ENCODE measurements at regions not wholly inside any gene's neighbourhood (a gene's known extent, or its start where the extent isn't known, plus 50 kb on each side); places are given as distances from the start of the nearest gene placed in this dataset.

DNA sequence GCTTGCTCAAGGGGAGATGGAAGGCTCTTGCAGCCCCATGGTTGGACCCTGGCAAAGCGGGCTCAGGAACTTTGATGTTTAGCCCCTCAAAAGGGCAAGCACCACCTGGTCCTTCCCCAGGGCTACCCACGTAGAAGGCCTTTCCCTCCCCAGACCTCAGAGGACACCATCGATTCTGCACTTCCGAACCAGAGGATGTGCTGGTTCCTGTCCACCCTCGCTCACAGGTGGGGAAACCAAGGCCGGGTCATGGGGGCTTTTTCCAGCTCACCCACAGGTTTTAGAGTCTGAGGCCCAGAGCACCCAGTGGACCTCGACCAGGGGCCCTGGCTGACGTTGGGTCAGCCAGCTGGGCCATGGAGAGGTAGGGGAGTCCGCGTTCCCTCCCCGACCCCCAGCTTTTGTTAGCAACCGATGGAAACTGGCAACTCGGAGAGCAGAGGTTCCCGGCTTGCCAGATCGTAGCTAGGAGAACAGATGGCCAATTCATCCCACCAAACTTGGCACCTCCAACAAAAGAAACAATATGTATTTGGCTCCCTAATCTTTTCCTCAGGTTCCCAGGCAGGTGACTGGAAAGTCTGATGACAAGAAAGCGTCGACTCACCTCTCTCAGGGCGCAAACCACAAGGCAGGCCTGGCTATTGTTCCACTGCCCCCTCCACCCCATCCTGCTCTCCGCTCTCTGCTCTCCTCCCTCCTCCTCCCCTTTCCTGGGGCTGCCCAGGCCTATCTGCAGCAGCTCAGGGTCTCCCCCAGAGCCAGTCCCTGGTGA lies 167.6 kb upstream of the SMIM23 start:
- H3K27ac ChIP-seq (ENCODE audit: low read length): no peak overlapping the region
- H3K27me3 ChIP-seq (ENCODE audit: low read depth, low read length): no peaks in the 10 kb centered on the region
- no peak overlapping the region for H3K9ac ChIP-seq (ENCODE audit: low read length)
- TF ChIP-seq CTCF (IDR thresholded peaks at IDR 0.05; ENCODE audit: low read depth, low read length) (no peak), EZH2phosphoT487 (IDR thresholded peaks at IDR 0.05; ENCODE audit: low read depth) (no peak)
- no peaks in the 10 kb centered on the region for H3K79me2 ChIP-seq (ENCODE audit: low read length)
- H3K4me1 ChIP-seq (ENCODE audit: low read length): no peaks in the 10 kb centered on the region
- H3K4me3 ChIP-seq (ENCODE audit: low read length): no peak overlapping the region
- no peak overlapping the region for H3K4me2 ChIP-seq (ENCODE audit: low read length)
- H3K9me3 ChIP-seq (ENCODE audit: insufficient read depth, low read length): no peaks in the 10 kb centered on the region
- no peaks in the 10 kb centered on the region for H3K36me3 ChIP-seq (replicated peaks; ENCODE audit: low read depth, low read length)
- no peak overlapping the region for H2AFZ ChIP-seq (ENCODE audit: low read depth, low read length)
- no peaks in the 10 kb centered on the region for H4K20me1 ChIP-seq (ENCODE audit: insufficient read depth, low read length)

- no peaks in the 10 kb centered on the region for H3K27me3 ChIP-seq (ENCODE audit: low read depth, low read length)
- H3K4me1 ChIP-seq (ENCODE audit: low read length): no peaks in the 10 kb centered on the region; the same call in 1 of the 2 replicates
- no peak overlapping the region for H2AFZ ChIP-seq (ENCODE audit: low read depth, low read length)
- TF ChIP-seq EZH2phosphoT487 (IDR thresholded peaks at IDR 0.05; ENCODE audit: low read depth): no peak
- no peak for TF ChIP-seq CTCF (IDR thresholded peaks at IDR 0.05; ENCODE audit: low read depth, low read length)
- no peak overlapping the region for H3K27ac ChIP-seq (ENCODE audit: low read length)
- H3K4me2 ChIP-seq (ENCODE audit: low read length): no peak overlapping the region
- no peak overlapping the region for H3K9ac ChIP-seq (ENCODE audit: low read length)
- H3K36me3 ChIP-seq (replicated peaks; ENCODE audit: low read depth, low read length): no peaks in the 10 kb centered on the region
- H4K20me1 ChIP-seq (ENCODE audit: insufficient read depth, low read length): no peaks in the 10 kb centered on the region
- H3K79me2 ChIP-seq (ENCODE audit: low read length): no peaks in the 10 kb centered on the region
- H3K4me3 ChIP-seq (ENCODE audit: low read length): no peak overlapping the region
- H3K9me3 ChIP-seq (ENCODE audit: insufficient read depth, low read length): no peaks in the 10 kb centered on the region
These were observed 166.4 kb upstream of the SMIM23 start for GRCh38 chr5:171619196-171619595.

- Histone ChIP-seq H2AFZ (ENCODE audit: low read depth, low read length) (no peak overlapping the region), H3K9me3 (ENCODE audit: insufficient read depth, low read length) (no peaks in the 10 kb centered on the region), H3K27me3 (ENCODE audit: low read depth, low read length) (no peaks in the 10 kb centered on the region), H3K4me3 (ENCODE audit: low read length) (no peak overlapping the region), H3K27ac (ENCODE audit: low read length) (no peak overlapping the region), H4K20me1 (ENCODE audit: insufficient read depth, low read length) (no peaks in the 10 kb centered on the region), H3K36me3 (replicated peaks; ENCODE audit: low read depth, low read length) (no peaks in the 10 kb centered on the region), H3K79me2 (ENCODE audit: low read length) (no peaks in the 10 kb centered on the region), H3K9ac (ENCODE audit: low read length) (no peak overlapping the region), H3K4me2 (ENCODE audit: low read length) (no peak overlapping the region), H3K4me1 (ENCODE audit: low read length) (no peaks in the 10 kb centered on the region; the same call in 1 of the 2 replicates)
- no peak for TF ChIP-seq EZH2phosphoT487 (IDR thresholded peaks at IDR 0.05; ENCODE audit: low read depth)
- no peak for TF ChIP-seq CTCF (IDR thresholded peaks at IDR 0.05; ENCODE audit: low read depth, low read length)
These were observed 165.9 kb upstream of the SMIM23 start for GRCh38 chr5:171619744-171620143.

DNA sequence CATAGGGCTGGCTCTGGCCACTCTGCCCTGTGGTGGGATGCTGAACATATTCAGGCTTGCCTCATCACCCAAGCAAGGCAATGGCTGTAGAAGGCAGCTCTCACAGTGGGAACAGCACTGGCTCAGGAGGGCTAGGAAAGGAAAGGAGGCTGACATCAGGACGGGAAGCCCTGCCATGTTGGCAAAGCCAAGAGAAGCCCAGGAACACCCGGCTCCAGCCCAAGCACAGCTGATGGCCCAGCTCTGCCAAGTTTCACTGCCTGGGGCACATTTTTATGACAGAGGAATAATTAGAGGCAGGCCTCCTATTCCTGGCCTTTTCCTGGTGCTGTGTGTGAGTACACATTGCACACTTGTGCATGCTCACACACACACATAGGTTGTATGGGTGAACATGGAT lies 163.6 kb upstream of the SMIM23 start:
- no peak overlapping the region for H2AFZ ChIP-seq (ENCODE audit: low read depth, low read length)
- no peaks in the 10 kb centered on the region for H4K20me1 ChIP-seq (ENCODE audit: insufficient read depth, low read length)
- H3K36me3 ChIP-seq (replicated peaks; ENCODE audit: low read depth, low read length): no peaks in the 10 kb centered on the region
- no peaks in the 10 kb centered on the region for H3K79me2 ChIP-seq (ENCODE audit: low read length)
- H3K4me3 ChIP-seq (ENCODE audit: low read length): no peak overlapping the region
- H3K27ac ChIP-seq (ENCODE audit: low read length): no peak overlapping the region
- TF ChIP-seq EZH2phosphoT487 (IDR thresholded peaks at IDR 0.05; ENCODE audit: low read depth): no peak
- no peak for TF ChIP-seq CTCF (IDR thresholded peaks at IDR 0.05; ENCODE audit: low read depth, low read length)
- H3K9me3 ChIP-seq (ENCODE audit: insufficient read depth, low read length): no peaks in the 10 kb centered on the region
- no peak overlapping the region for H3K9ac ChIP-seq (ENCODE audit: low read length)
- no peaks in the 10 kb centered on the region; the same call in 1 of the 2 replicates for H3K4me1 ChIP-seq (ENCODE audit: low read length)
- H3K4me2 ChIP-seq (ENCODE audit: low read length): no peak overlapping the region
- peaks cover 5% of the 10 kb centered on the region; the same call in 1 of the 2 replicates for H3K27me3 ChIP-seq (ENCODE audit: low read depth, low read length)
